ENCODE measurements at regions not wholly inside any gene's neighbourhood (a gene's known extent, or its start where the extent isn't known, plus 50 kb on each side); places are given as distances from the start of the nearest gene placed in this dataset.

- Histone ChIP-seq H3F3A (ENCODE audit: low read depth) (no peaks in the 10 kb centered on the region), H2AFZ (ENCODE audit: low read length) (0 out of 2 replicates have a peak overlapping the region, but pooled peaks have one; percentile 42), H3K4me3 (ENCODE audit: low read length, poor library complexity, severe bottlenecking) (no peak overlapping the region), H3K27me3 (ENCODE audit: insufficient read depth, low read length, poor library complexity, severe bottlenecking) (no peaks in the 10 kb centered on the region), H3K9ac (ENCODE audit: low read depth, low read length, poor library complexity, severe bottlenecking) (no peak overlapping the region), H4K20me1 (ENCODE audit: insufficient read depth, low read length, poor library complexity, severe bottlenecking) (no peaks in the 10 kb centered on the region), H3K79me2 (ENCODE audit: insufficient read depth, low read length) (no peaks in the 10 kb centered on the region), H3K9me3 (ENCODE audit: insufficient read depth, low read depth, low read length) (no peaks in the 10 kb centered on the region), H3K9me2 (replicated peaks; ENCODE audit: low read depth, low read length) (no peaks in the 10 kb centered on the region), H3K4me2 (ENCODE audit: low read depth, low read length, poor library complexity, severe bottlenecking) (peak overlapping the region; percentile 10), H3K4me1 (ENCODE audit: insufficient read depth, low read length, poor library complexity, severe bottlenecking) (no peaks in the 10 kb centered on the region), H3K36me3 (ENCODE audit: insufficient read depth, low read length) (no peaks in the 10 kb centered on the region)
- TF ChIP-seq EZH2phosphoT487 (IDR thresholded peaks at IDR 0.05; ENCODE audit: borderline replicate concordance) (no peak), CTCF (conservative IDR thresholded peaks at IDR 0.05; ENCODE audit: low read length) (no peak)
Observed at GRCh38 chr10:44311563-44312051, 73.3 kb downstream of the CXCL12 start.

- Histone ChIP-seq H4K20me1 (ENCODE audit: insufficient read depth, low read length, poor library complexity, severe bottlenecking) (no peaks in the 10 kb centered on the region), H3K79me2 (ENCODE audit: insufficient read depth, low read length) (no peaks in the 10 kb centered on the region), H2AFZ (ENCODE audit: low read length) (peak overlapping the region; percentile 84), H3K27me3 (ENCODE audit: insufficient read depth, low read length, poor library complexity, severe bottlenecking) (no peaks in the 10 kb centered on the region), H3K4me2 (ENCODE audit: low read depth, low read length, poor library complexity, severe bottlenecking) (peak overlapping the region; percentile 10), H3F3A (ENCODE audit: low read depth) (no peaks in the 10 kb centered on the region), H3K9ac (ENCODE audit: low read depth, low read length, poor library complexity, severe bottlenecking) (no peak overlapping the region), H3K36me3 (ENCODE audit: insufficient read depth, low read length) (no peaks in the 10 kb centered on the region), H3K4me1 (ENCODE audit: insufficient read depth, low read length, poor library complexity, severe bottlenecking) (no peaks in the 10 kb centered on the region), H3K9me3 (ENCODE audit: insufficient read depth, low read depth, low read length) (no peaks in the 10 kb centered on the region), H3K4me3 (ENCODE audit: low read length, poor library complexity, severe bottlenecking) (no peak overlapping the region), H3K9me2 (replicated peaks; ENCODE audit: low read depth, low read length) (no peaks in the 10 kb centered on the region)
- peak; percentile 61 for TF ChIP-seq CTCF (conservative IDR thresholded peaks at IDR 0.05; ENCODE audit: low read length)
- no peak for TF ChIP-seq EZH2phosphoT487 (IDR thresholded peaks at IDR 0.05; ENCODE audit: borderline replicate concordance)
Observed at GRCh38 chr10:44310762-44311562, 73.9 kb downstream of the CXCL12 start.

GRCh38 chr10:44309939-44310761 lies 74.7 kb downstream of the CXCL12 start:
- Histone ChIP-seq H3K4me1 (ENCODE audit: insufficient read depth, low read length, poor library complexity, severe bottlenecking) (no peaks in the 10 kb centered on the region), H3K9ac (ENCODE audit: low read depth, low read length, poor library complexity, severe bottlenecking) (no peak overlapping the region), H3K9me2 (replicated peaks; ENCODE audit: low read depth, low read length) (no peaks in the 10 kb centered on the region), H3K9me3 (ENCODE audit: insufficient read depth, low read depth, low read length) (no peaks in the 10 kb centered on the region), H3K27me3 (ENCODE audit: insufficient read depth, low read length, poor library complexity, severe bottlenecking) (no peaks in the 10 kb centered on the region), H3F3A (ENCODE audit: low read depth) (no peaks in the 10 kb centered on the region), H3K79me2 (ENCODE audit: insufficient read depth, low read length) (no peaks in the 10 kb centered on the region), H3K36me3 (ENCODE audit: insufficient read depth, low read length) (no peaks in the 10 kb centered on the region), H3K4me3 (ENCODE audit: low read length, poor library complexity, severe bottlenecking) (no peak overlapping the region), H4K20me1 (ENCODE audit: insufficient read depth, low read length, poor library complexity, severe bottlenecking) (no peaks in the 10 kb centered on the region), H3K4me2 (ENCODE audit: low read depth, low read length, poor library complexity, severe bottlenecking) (no peak overlapping the region), H2AFZ (ENCODE audit: low read length) (peak overlapping the region; percentile 84; the same call in 1 of the 2 replicates)
- no peak for TF ChIP-seq EZH2phosphoT487 (IDR thresholded peaks at IDR 0.05; ENCODE audit: borderline replicate concordance)
- no peak for TF ChIP-seq CTCF (conservative IDR thresholded peaks at IDR 0.05; ENCODE audit: low read length)
